ENCODE measurements at regions not wholly inside any gene's neighbourhood (a gene's known extent, or its start where the extent isn't known, plus 50 kb on each side); places are given as distances from the start of the nearest gene placed in this dataset.
"Not testable (repeated sequence)": the region's sequence is repeated elsewhere in the genome, so short reads cannot be mapped to it uniquely, and the experiment has no call there.

- DNase-seq (ENCODE audit: low spot score), result no peak
Measured at GRCh38 chr7:113383638-113384037, 265.3 kb upstream of the SMIM30 start.

- no peak for DNase-seq (ENCODE audit: low spot score)
Measured at GRCh38 chr7:113379746-113380145, 261.4 kb upstream of the SMIM30 start.

GRCh38 chr7:113374955-113375354 lies 256.6 kb upstream of the SMIM30 start:
- DNase-seq (ENCODE audit: low spot score), result no peak

GRCh38 chr7:113373863-113374262 lies 255.5 kb upstream of the SMIM30 start:
- DNase-seq (ENCODE audit: low spot score), result no peak

- no peak for DNase-seq (ENCODE audit: low spot score)
Measured at GRCh38 chr7:113371416-113372043, 253.2 kb upstream of the SMIM30 start.

- DNase-seq (ENCODE audit: low spot score), result no peak
Measured at GRCh38 chr7:113370910-113371309, 252.6 kb upstream of the SMIM30 start.

GRCh38 chr7:113368256-113368655 lies 249.9 kb upstream of the SMIM30 start:
- no peak for DNase-seq (ENCODE audit: low spot score)

- DNase-seq (ENCODE audit: low spot score), result no peak
Measured at GRCh38 chr7:113367041-113367586, 248.8 kb upstream of the SMIM30 start.

GRCh38 chr7:113366122-113366521 lies 247.8 kb upstream of the SMIM30 start:
- no peak for DNase-seq (ENCODE audit: low spot score)

- no peak for DNase-seq (ENCODE audit: low spot score)
Measured at GRCh38 chr7:113349339-113349738, 231.0 kb upstream of the SMIM30 start.

GRCh38 chr7:113339661-113340060 lies 221.3 kb upstream of the SMIM30 start:
- no peak for DNase-seq (ENCODE audit: low spot score)

GRCh38 chr7:113338071-113338696 lies 219.8 kb upstream of the SMIM30 start:
- no peak for DNase-seq (ENCODE audit: low spot score)

GRCh38 chr7:113336838-113337237 lies 218.5 kb upstream of the SMIM30 start:
- not testable (repeated sequence) for DNase-seq (ENCODE audit: low spot score)

GRCh38 chr7:113331155-113331898 lies 213.0 kb upstream of the SMIM30 start:
- DNase-seq (ENCODE audit: low spot score), result no peak

- DNase-seq (ENCODE audit: low spot score), result no peak
Measured at GRCh38 chr7:113321201-113321600, 202.8 kb upstream of the SMIM30 start.

- DNase-seq (ENCODE audit: low spot score), result no peak
Measured at GRCh38 chr7:113320419-113320818, 202.1 kb upstream of the SMIM30 start.

- DNase-seq (ENCODE audit: low spot score), result no peak
Measured at GRCh38 chr7:113314594-113314993, 196.2 kb upstream of the SMIM30 start.

- no peak for DNase-seq (ENCODE audit: low spot score)
Measured at GRCh38 chr7:113308399-113308798, 190.0 kb upstream of the SMIM30 start.

- DNase-seq (ENCODE audit: low spot score), result no peak
Measured at GRCh38 chr7:113307147-113307546, 188.8 kb upstream of the SMIM30 start.

GRCh38 chr7:113306302-113306701 lies 187.9 kb upstream of the SMIM30 start:
- no peak for DNase-seq (ENCODE audit: low spot score)

- no peak for DNase-seq (ENCODE audit: low spot score)
Measured at GRCh38 chr7:113304104-113304503, 185.8 kb upstream of the SMIM30 start.

- not testable (repeated sequence) for DNase-seq (ENCODE audit: low spot score)
Measured at GRCh38 chr7:113303388-113303787, 185.0 kb upstream of the SMIM30 start.

GRCh38 chr7:113301983-113302382 lies 183.6 kb upstream of the SMIM30 start:
- no peak for DNase-seq (ENCODE audit: low spot score)
